ENCODE measurements at regions not wholly inside any gene's neighbourhood (a gene's known extent, or its start where the extent isn't known, plus 50 kb on each side); places are given as distances from the start of the nearest gene placed in this dataset.

GRCh38 chr12:127820846-127821245, 446.1 kb upstream of the TMEM132C start:
- peaks cover 0 to 8% (median 0%) of the 10 kb centered on the region in 12 donors for H3K4me1 ChIP-seq
- WGBS, 4 donors, result 82 to 91% (median 85%) methylated on average over 7 of the region's 7 CpGs
- DNase-seq, result no peak
- no peak overlapping the region for H3K27ac ChIP-seq
- intact Hi-C loops (cut with DNase I), result loop anchor here in 1 of 10 donors (10.0 kb wide), 1 partner anchor 104 kb away; no protein-coding TSS in a partner anchor
- ATAC-seq, result no peak
- no peaks in the 10 kb centered on the region for H3K27me3 ChIP-seq
- TF ChIP-seq POLR2A (IDR thresholded peaks at IDR 0.05) (no peak), CTCF (IDR thresholded peaks at IDR 0.05) (no peak)
- H3K9me3 ChIP-seq, result peaks cover 0 to 4% (median 0%) of the 10 kb centered on the region in 12 donors
- no peak overlapping the region for H3K4me3 ChIP-seq
- H3K36me3 ChIP-seq, result no peaks in the 10 kb centered on the region

GRCh38 chr12:127822809-127823411, 444.1 kb upstream of the TMEM132C start:
- ATAC-seq (peak; percentile 66 to 86 (median 73)), DNase-seq (peak in 1 of 5 donors; percentile 25)
- peak overlapping the region in 2 of 12 donors; percentile 22 to 43 for H3K27ac ChIP-seq
- no peaks in the 10 kb centered on the region for H3K27me3 ChIP-seq
- H3K36me3 ChIP-seq, result no peaks in the 10 kb centered on the region
- intact Hi-C loops (cut with DNase I), result loop anchor here in 1 of 10 donors (10.0 kb wide), 1 partner anchor 102 kb away; no protein-coding TSS in a partner anchor
- 26 to 51% (median 44%) methylated on average over 6 of the region's 6 CpGs for WGBS, 4 donors
- no peak overlapping the region for H3K4me3 ChIP-seq
- no peak for TF ChIP-seq POLR2A (IDR thresholded peaks at IDR 0.05)
- TF ChIP-seq CTCF (IDR thresholded peaks at IDR 0.05), result no peak
- no peaks in the 10 kb centered on the region for H3K9me3 ChIP-seq
- peaks cover 0 to 8% (median 0%) of the 10 kb centered on the region in 12 donors for H3K4me1 ChIP-seq

GRCh38 chr12:127823801-127824200, 443.2 kb upstream of the TMEM132C start:
- Histone ChIP-seq H3K9me3 (no peaks in the 10 kb centered on the region), H3K4me3 (no peak overlapping the region), H3K4me1 (peaks cover 0 to 8% (median 0%) of the 10 kb centered on the region in 12 donors), H3K27me3 (no peaks in the 10 kb centered on the region), H3K36me3 (no peaks in the 10 kb centered on the region), H3K27ac (no peak overlapping the region)
- TF ChIP-seq POLR2A (IDR thresholded peaks at IDR 0.05) (no peak), CTCF (IDR thresholded peaks at IDR 0.05) (no peak)
- no peak for DNase-seq
- ATAC-seq, result no peak
- WGBS, 4 donors, result 72 to 76% (median 74%) methylated on average over 4 of the region's 4 CpGs
- intact Hi-C loops (cut with DNase I), result loop anchor here in 1 of 10 donors (10.0 kb wide), 1 partner anchor 101 kb away; no protein-coding TSS in a partner anchor

- TF ChIP-seq CTCF (IDR thresholded peaks at IDR 0.05) (no peak), POLR2A (IDR thresholded peaks at IDR 0.05) (no peak)
- H3K27ac ChIP-seq, result peak overlapping the region in 5 of 12 donors; percentile 7 to 59 (median 43)
- intact Hi-C loops (cut with DNase I), result loop anchor here in 1 of 10 donors (10.0 kb wide), 1 partner anchor 95 kb away; no protein-coding TSS in a partner anchor
- no peaks in the 10 kb centered on the region for H3K9me3 ChIP-seq
- no peak for DNase-seq
- no peaks in the 10 kb centered on the region for H3K36me3 ChIP-seq
- peaks cover 0 to 13% (median 1%) of the 10 kb centered on the region in 12 donors for H3K4me1 ChIP-seq
- ATAC-seq, result no peak
- no peak overlapping the region for H3K4me3 ChIP-seq
- no peaks in the 10 kb centered on the region for H3K27me3 ChIP-seq
- WGBS, 4 donors, result 49 to 56% (median 55%) methylated on average over 5 of the region's 5 CpGs
Measured at GRCh38 chr12:127829281-127830064, 437.5 kb upstream of the TMEM132C start.

Data from heart left ventricle (tissue), 16 donors.